Endothelial cell of umbilical vein (primary cell): ENCODE measurements at regions not wholly inside any gene's neighbourhood (a gene's known extent, or its start where the extent isn't known, plus 50 kb on each side); places are given as distances from the start of the nearest gene placed in this dataset.

Experiments used
- BruUV-seq: library from RNA; stranded (reverse); fragments of 400-500 nt; replicated peaks from 2 replicates; lab custom pipeline; 2021; lab: Mats Ljungman, UMichigan
- CTCF ChIA-PET: fragments of 300-600, 350-600 bp; sonication (Branson Sonifier 250); formaldehyde crosslinking; loops from one replicate; lab custom pipeline; 2021; ENCODE audit warnings: antibody characterized with exemption, inconsistent platforms; lab: Charles Lee
- POLR2A ChIA-PET: fragments of 300-600, 350-600 bp; sonication (Branson Sonifier 250); formaldehyde crosslinking; loops from one replicate; lab custom pipeline; 2021; ENCODE audit warnings: antibody characterized with exemption, inconsistent platforms; lab: Charles Lee
- DNase-seq: peaks from one replicate; pipeline ENCODE4 v3.0.0-alpha.2; 2011; ENCODE audit warnings: low read depth, low spot score
- FAIRE-seq: peaks from 2 replicates; lab custom pipeline; 2011; peaks lifted over from hg19 to GRCh38; lab: Jason Lieb, UNC
- H2AFZ ChIP-seq: 2 replicates; pipeline ENCODE4 v1.6.0; 2012; ENCODE audit warnings: low read depth, low read length, control low read depth, inconsistent platforms
- H3K27ac ChIP-seq: 2 replicates; pipeline ENCODE4 v1.5.1; 2011; ENCODE audit warnings: low read depth, mild to moderate bottlenecking, control low read depth, low read length, moderate library complexity; ENCODE audit not compliant: insufficient read depth
- H3K27me3 ChIP-seq, 2 experiments: 2 replicates each; pipeline versions ENCODE4 v1.6.0 to v1.6.1; 2011; ENCODE audit warnings: low read length in 2 of 2, mixed read lengths in 1 of 2; ENCODE audit not compliant: control insufficient read depth in 2 of 2, insufficient read depth in 2 of 2
- H3K36me3 ChIP-seq, 2 experiments: 2 replicates in 1 of 2; 3 replicates in 1 of 2; pipeline ENCODE4 v1.5.1; 2011; ENCODE audit warnings: low read length in 2 of 2, mild to moderate bottlenecking in 1 of 2, moderate library complexity in 1 of 2; ENCODE audit not compliant: control insufficient read depth in 2 of 2, insufficient read depth in 2 of 2; ENCODE audit errors: extremely low read depth in 1 of 2
- H3K4me1 ChIP-seq: 3 replicates; pipeline ENCODE4 v1.5.1; 2011; ENCODE audit warnings: mild to moderate bottlenecking, low read length; ENCODE audit not compliant: control insufficient read depth, insufficient read depth; ENCODE audit errors: extremely low read depth
- H3K4me2 ChIP-seq: 2 replicates; pipeline ENCODE4 v1.6.1; 2011; ENCODE audit warnings: low read length, control low read depth, mixed read lengths; ENCODE audit not compliant: insufficient read depth
- H3K4me3 ChIP-seq, 3 experiments: fragments of 200-600 bp in 1 of 3; sonication (generic), shearing (Covaris generic) in 1 of 3; replicated peaks in 1 of 3; 2 replicates each; pipeline ENCODE4 v1.5.1; 2011 to 2016; ENCODE audit warnings: control low read depth in 3 of 3, low read length in 3 of 3, mild to moderate bottlenecking in 2 of 3, inconsistent platforms in 1 of 3, low read depth in 1 of 3, moderate library complexity in 1 of 3; ENCODE audit not compliant: insufficient read depth in 1 of 3
- H3K79me2 ChIP-seq: 2 replicates; pipeline ENCODE4 v1.6.0; 2012; ENCODE audit warnings: low read length, inconsistent platforms; ENCODE audit not compliant: control insufficient read depth, insufficient read depth
- H3K9ac ChIP-seq: replicated peaks from 2 replicates; pipeline ENCODE3; 2011; ENCODE audit warnings: low read length, control low read depth; ENCODE audit not compliant: insufficient read depth; ENCODE audit errors: extremely low read depth
- H3K9me1 ChIP-seq: replicated peaks from 3 replicates; pipeline ENCODE4 v1.6.0; 2011; ENCODE audit warnings: mild to moderate bottlenecking, low read length; ENCODE audit not compliant: control insufficient read depth, insufficient read depth; ENCODE audit errors: extremely low read depth
- H3K9me3 ChIP-seq: replicated peaks from 2 replicates; pipeline ENCODE4 v1.5.1; 2012; ENCODE audit warnings: low read length, inconsistent platforms; ENCODE audit not compliant: control insufficient read depth, insufficient read depth
- H4K20me1 ChIP-seq: replicated peaks from 2 replicates; pipeline ENCODE3; 2011; ENCODE audit warnings: mild to moderate bottlenecking, low read length; ENCODE audit not compliant: control insufficient read depth, insufficient read depth; ENCODE audit errors: extremely low read depth
- CTCF ChIP-seq, 2 donors: IDR thresholded peaks; 1 replicate in 1 of 2; 2 replicates in 1 of 2; pipeline ENCODE4 v1.5.1; 2011; ENCODE audit warnings: low read length in 2 of 2, mild to moderate bottlenecking in 2 of 2, moderate library complexity in 2 of 2, control low read depth in 1 of 2, inconsistent platforms in 1 of 2, low read depth in 1 of 2; ENCODE audit not compliant: insufficient read depth in 1 of 2; ENCODE audit errors: extremely low read depth in 1 of 2
- EZH2 ChIP-seq: IDR thresholded peaks from 2 replicates; pipeline ENCODE4 v1.6.1; 2012; ENCODE audit warnings: borderline replicate concordance, low read depth, mild to moderate bottlenecking, moderate library complexity, low read length, inconsistent platforms; ENCODE audit not compliant: severe bottlenecking
- FOS ChIP-seq: IDR thresholded peaks from 2 replicates; pipeline ENCODE4 v1.6.1; 2011; ENCODE audit warnings: mild to moderate bottlenecking, low read length, moderate library complexity, borderline replicate concordance; ENCODE audit not compliant: insufficient read depth
- GATA2 ChIP-seq: IDR thresholded peaks from 2 replicates; pipeline ENCODE4 v1.7.0; 2011; ENCODE audit warnings: low read depth, mild to moderate bottlenecking, moderate library complexity, mixed read lengths, low read length; ENCODE audit not compliant: insufficient read length, insufficient read depth
- JUN ChIP-seq: IDR thresholded peaks from 2 replicates; pipeline ENCODE4 v1.6.1; 2011; ENCODE audit warnings: borderline replicate concordance, low read depth; ENCODE audit not compliant: insufficient read length, insufficient read depth
- MAX ChIP-seq: IDR thresholded peaks from 2 replicates; pipeline ENCODE4 v1.6.1; 2011; ENCODE audit not compliant: insufficient read depth, insufficient read length
- MYC ChIP-seq: IDR thresholded peaks from one replicate; pipeline ENCODE4 v1.6.1; 2011; ENCODE audit warnings: mild to moderate bottlenecking, low read depth, low read length
- POLR2A ChIP-seq: IDR thresholded peaks from 2 replicates; pipeline ENCODE4 v1.6.1; 2012; ENCODE audit warnings: low read depth, mild to moderate bottlenecking, control low read depth, low read length
- POLR2AphosphoS5 ChIP-seq: IDR thresholded peaks from 2 replicates; pipeline ENCODE4 v1.6.1; 2012; ENCODE audit warnings: low read depth, mild to moderate bottlenecking, control low read depth, low read length, moderate library complexity; ENCODE audit not compliant: insufficient read depth
- dilution Hi-C: fragments of 300-500 bp; cut with MboI; formaldehyde crosslinking; loops from one replicate; pipeline ENCODE4 v1.15.0; 2019; ENCODE audit warnings: low sequenced_read_pairs; ENCODE audit not compliant: extremely low pct_ligation_motif_present
- intact Hi-C: fragments of 100-400 bp; cut with micrococcal nuclease; formaldehyde crosslinking; loops from one replicate; pipeline ENCODE4 v1.10.0; 2022

- intact Hi-C loops (no loop called here), dilution Hi-C loops (no loop called here)
- no TSS peak for BruUV-seq
- H3K9ac ChIP-seq, result no peak overlapping the region
- H3K4me3 ChIP-seq, result no peak overlapping the region
- H2AFZ ChIP-seq, result no peak overlapping the region
- H3K4me2 ChIP-seq, result no peak overlapping the region
- POLR2A ChIA-PET, result no interaction called here
- H3K27me3 ChIP-seq, result no peaks in the 10 kb centered on the region
- TF ChIP-seq JUN, result no peak
- TF ChIP-seq POLR2AphosphoS5, result no peak
- no peak for TF ChIP-seq FOS
- no peak for TF ChIP-seq POLR2A
- TF ChIP-seq EZH2, result no peak
- TF ChIP-seq CTCF (IDR thresholded peaks at IDR 0.05; ENCODE audit: extremely low read depth in 1 of 2, insufficient read depth in 1 of 2, low read depth in 1 of 2, low read length in 2 of 2), result no peak
- no peak for TF ChIP-seq MAX
- no peak for TF ChIP-seq GATA2
- TF ChIP-seq MYC, result no peak
- CTCF ChIA-PET, result no interaction called here
- peaks cover 2% of the 10 kb centered on the region for H3K4me1 ChIP-seq
- H3K9me3 ChIP-seq, result no peaks in the 10 kb centered on the region
- no peaks in the 10 kb centered on the region for H3K36me3 ChIP-seq
- H3K79me2 ChIP-seq, result no peaks in the 10 kb centered on the region
- no peak overlapping the region for H3K27ac ChIP-seq
- FAIRE-seq, result no peak
- no peak for DNase-seq
- H3K9me1 ChIP-seq, result no peaks in the 10 kb centered on the region
- no peaks in the 10 kb centered on the region for H4K20me1 ChIP-seq
Measured at GRCh38 chr1:56438901-56439551, 140.3 kb downstream of the PLPP3 start.
